ENCODE measurements at regions not wholly inside any gene's neighbourhood (a gene's known extent, or its start where the extent isn't known, plus 50 kb on each side); places are given as distances from the start of the nearest gene placed in this dataset.
"Not testable (repeated sequence)": the region's sequence is repeated elsewhere in the genome, so short reads cannot be mapped to it uniquely, and the experiment has no call there.

- not testable (repeated sequence) for H3K9me3 ChIP-seq (ENCODE audit: control insufficient read depth, insufficient read depth, low read depth, low read length); H3K36me3 ChIP-seq (ENCODE audit: control insufficient read depth, insufficient read depth, low read length); H3K27me3 ChIP-seq (ENCODE audit: control insufficient read depth, insufficient read depth, low read length); H3K4me3 ChIP-seq (replicated peaks in 1 of 4; ENCODE audit: control extremely low read depth in 1 of 4, insufficient read depth in 1 of 4, low read depth in 3 of 4, low read length in 4 of 4); H3K4me2 ChIP-seq (ENCODE audit: extremely low read depth, insufficient read depth, low read length); H2AFZ ChIP-seq (ENCODE audit: low read length); DNase-seq (ENCODE audit: low read depth in 2 of 2); H3K4me1 ChIP-seq (ENCODE audit: control insufficient read depth, extremely low read depth, insufficient read depth, low read length); H3K79me2 ChIP-seq (ENCODE audit: control insufficient read depth, insufficient read depth, low read length); H3K9ac ChIP-seq (ENCODE audit: insufficient read depth, low read length); H3K27ac ChIP-seq (ENCODE audit: insufficient read depth, low read length); H4K20me1 ChIP-seq (ENCODE audit: control insufficient read depth, extremely low read depth, insufficient read depth, low read length)
Measured at GRCh38 chr9:62912278-62912677, 1722.4 kb downstream of the SPATA31A7 start.

GRCh38 chr9:62915168-62915567 lies 1725.3 kb downstream of the SPATA31A7 start:
- not testable (repeated sequence) for H2AFZ ChIP-seq (ENCODE audit: low read length)

GRCh38 chr9:62915661-62916060 lies 1725.8 kb downstream of the SPATA31A7 start:
- H3K4me3 ChIP-seq (replicated peaks in 1 of 4; ENCODE audit: control extremely low read depth in 1 of 4, insufficient read depth in 1 of 4, low read depth in 3 of 4, low read length in 4 of 4); H3K36me3 ChIP-seq (ENCODE audit: control insufficient read depth, insufficient read depth, low read length): not testable (repeated sequence)

More at GRCh38 chr9:62915168-62915567, 1725.3 kb downstream of the SPATA31A7 start:
- H3K36me3 ChIP-seq (ENCODE audit: control insufficient read depth, insufficient read depth, low read length); H3K27ac ChIP-seq (ENCODE audit: insufficient read depth, low read length); H3K4me1 ChIP-seq (ENCODE audit: control insufficient read depth, extremely low read depth, insufficient read depth, low read length); H4K20me1 ChIP-seq (ENCODE audit: control insufficient read depth, extremely low read depth, insufficient read depth, low read length); DNase-seq (ENCODE audit: low read depth in 2 of 2); H3K9ac ChIP-seq (ENCODE audit: insufficient read depth, low read length); H3K9me3 ChIP-seq (ENCODE audit: control insufficient read depth, insufficient read depth, low read depth, low read length); H3K4me2 ChIP-seq (ENCODE audit: extremely low read depth, insufficient read depth, low read length); H3K79me2 ChIP-seq (ENCODE audit: control insufficient read depth, insufficient read depth, low read length); H3K4me3 ChIP-seq (replicated peaks in 1 of 4; ENCODE audit: control extremely low read depth in 1 of 4, insufficient read depth in 1 of 4, low read depth in 3 of 4, low read length in 4 of 4); H3K27me3 ChIP-seq (ENCODE audit: control insufficient read depth, insufficient read depth, low read length): not testable (repeated sequence)

GRCh38 chr9:62918648-62919385 lies 1729.0 kb downstream of the SPATA31A7 start:
- H3K4me3 ChIP-seq (replicated peaks in 1 of 4; ENCODE audit: control extremely low read depth in 1 of 4, insufficient read depth in 1 of 4, low read depth in 3 of 4, low read length in 4 of 4); H3K27ac ChIP-seq (ENCODE audit: insufficient read depth, low read length); H3K36me3 ChIP-seq (ENCODE audit: control insufficient read depth, insufficient read depth, low read length); H3K9me3 ChIP-seq (ENCODE audit: control insufficient read depth, insufficient read depth, low read depth, low read length); H4K20me1 ChIP-seq (ENCODE audit: control insufficient read depth, extremely low read depth, insufficient read depth, low read length); H3K4me2 ChIP-seq (ENCODE audit: extremely low read depth, insufficient read depth, low read length); H3K9ac ChIP-seq (ENCODE audit: insufficient read depth, low read length); H2AFZ ChIP-seq (ENCODE audit: low read length); H3K27me3 ChIP-seq (ENCODE audit: control insufficient read depth, insufficient read depth, low read length); H3K4me1 ChIP-seq (ENCODE audit: control insufficient read depth, extremely low read depth, insufficient read depth, low read length); H3K79me2 ChIP-seq (ENCODE audit: control insufficient read depth, insufficient read depth, low read length): not testable (repeated sequence)
- DNase-seq (ENCODE audit: low read depth in 2 of 2) = peak in 1 of 2 donors; percentile 0

More at GRCh38 chr9:62915661-62916060, 1725.8 kb downstream of the SPATA31A7 start:
- H3K9me3 ChIP-seq (ENCODE audit: control insufficient read depth, insufficient read depth, low read depth, low read length); H3K9ac ChIP-seq (ENCODE audit: insufficient read depth, low read length); H2AFZ ChIP-seq (ENCODE audit: low read length); H3K27ac ChIP-seq (ENCODE audit: insufficient read depth, low read length); H3K79me2 ChIP-seq (ENCODE audit: control insufficient read depth, insufficient read depth, low read length); H3K27me3 ChIP-seq (ENCODE audit: control insufficient read depth, insufficient read depth, low read length); H4K20me1 ChIP-seq (ENCODE audit: control insufficient read depth, extremely low read depth, insufficient read depth, low read length); H3K4me2 ChIP-seq (ENCODE audit: extremely low read depth, insufficient read depth, low read length); DNase-seq (ENCODE audit: low read depth in 2 of 2); H3K4me1 ChIP-seq (ENCODE audit: control insufficient read depth, extremely low read depth, insufficient read depth, low read length): not testable (repeated sequence)

GRCh38 chr9:62931484-62931883 lies 1741.6 kb downstream of the SPATA31A7 start:
- not testable (repeated sequence) for H3K4me1 ChIP-seq (ENCODE audit: control insufficient read depth, extremely low read depth, insufficient read depth, low read length); H2AFZ ChIP-seq (ENCODE audit: low read length); H3K4me3 ChIP-seq (replicated peaks in 1 of 4; ENCODE audit: control extremely low read depth in 1 of 4, insufficient read depth in 1 of 4, low read depth in 3 of 4, low read length in 4 of 4); H3K79me2 ChIP-seq (ENCODE audit: control insufficient read depth, insufficient read depth, low read length); H3K36me3 ChIP-seq (ENCODE audit: control insufficient read depth, insufficient read depth, low read length); H3K27me3 ChIP-seq (ENCODE audit: control insufficient read depth, insufficient read depth, low read length); H3K9ac ChIP-seq (ENCODE audit: insufficient read depth, low read length); H3K9me3 ChIP-seq (ENCODE audit: control insufficient read depth, insufficient read depth, low read depth, low read length); H3K27ac ChIP-seq (ENCODE audit: insufficient read depth, low read length); DNase-seq (ENCODE audit: low read depth in 2 of 2); H4K20me1 ChIP-seq (ENCODE audit: control insufficient read depth, extremely low read depth, insufficient read depth, low read length); H3K4me2 ChIP-seq (ENCODE audit: extremely low read depth, insufficient read depth, low read length)

GRCh38 chr9:62952840-62953239 lies 1763.0 kb downstream of the SPATA31A7 start:
- not testable (repeated sequence) for H2AFZ ChIP-seq (ENCODE audit: low read length); H3K27ac ChIP-seq (ENCODE audit: insufficient read depth, low read length); H3K4me3 ChIP-seq (replicated peaks in 1 of 4; ENCODE audit: control extremely low read depth in 1 of 4, insufficient read depth in 1 of 4, low read depth in 3 of 4, low read length in 4 of 4); H4K20me1 ChIP-seq (ENCODE audit: control insufficient read depth, extremely low read depth, insufficient read depth, low read length); H3K79me2 ChIP-seq (ENCODE audit: control insufficient read depth, insufficient read depth, low read length); H3K36me3 ChIP-seq (ENCODE audit: control insufficient read depth, insufficient read depth, low read length); H3K9me3 ChIP-seq (ENCODE audit: control insufficient read depth, insufficient read depth, low read depth, low read length); H3K27me3 ChIP-seq (ENCODE audit: control insufficient read depth, insufficient read depth, low read length); DNase-seq (ENCODE audit: low read depth in 2 of 2); H3K4me1 ChIP-seq (ENCODE audit: control insufficient read depth, extremely low read depth, insufficient read depth, low read length); H3K4me2 ChIP-seq (ENCODE audit: extremely low read depth, insufficient read depth, low read length); H3K9ac ChIP-seq (ENCODE audit: insufficient read depth, low read length)

Data from fibroblast of lung (primary cell).